Spinal cord (tissue), 9 donors: ENCODE measurements at regions not wholly inside any gene's neighbourhood (a gene's known extent, or its start where the extent isn't known, plus 50 kb on each side); places are given as distances from the start of the nearest gene placed in this dataset.
"Not testable (repeated sequence)": the region's sequence is repeated elsewhere in the genome, so short reads cannot be mapped to it uniquely, and the experiment has no call there.

Experiments
- DNase-seq, 6 donors: peaks; one replicate each; pipeline versions ENCODE4 v3.0.0 to v3.0.0-alpha.2; 2013 to 2015; ENCODE audit warnings: low spot score in 6 of 6, low read depth in 4 of 6
- H3K27ac ChIP-seq: one replicate; pipeline ENCODE4 v1.5.1; 2013; ENCODE audit warnings: low read depth, low read length, control low read depth
- H3K27me3 ChIP-seq: one replicate; pipeline ENCODE4 v1.6.1; 2013; ENCODE audit warnings: low read length; ENCODE audit not compliant: control insufficient read depth, insufficient read depth
- H3K36me3 ChIP-seq: one replicate; pipeline ENCODE4 v1.6.1; 2013; ENCODE audit warnings: low read length; ENCODE audit not compliant: control insufficient read depth, insufficient read depth
- H3K4me1 ChIP-seq: one replicate; pipeline ENCODE4 v1.6.1; 2013; ENCODE audit warnings: low read length; ENCODE audit not compliant: control insufficient read depth, insufficient read depth
- H3K4me3 ChIP-seq: one replicate; pipeline ENCODE4 v1.5.1; 2013; ENCODE audit warnings: low read depth, low read length, control low read depth
- H3K9me3 ChIP-seq: one replicate; pipeline ENCODE4 v1.6.1; 2013; ENCODE audit warnings: low read length; ENCODE audit not compliant: control insufficient read depth, insufficient read depth
- WGBS: methylation state at CpG from one replicate; pipeline ENCODE4 v1.1.5; 2013; ENCODE audit warnings: missing lambda C conversion rate; ENCODE audit not compliant: insufficient coverage; 5-methylcytosine and 5-hydroxymethylcytosine counted together
- donor health status: healthy.

GRCh38 chr4:102397056-102397455, 51.8 kb upstream of the SLC39A8 start:
- H3K36me3 ChIP-seq, H3K27me3 ChIP-seq, H3K4me1 ChIP-seq, H3K9me3 ChIP-seq, H3K27ac ChIP-seq, DNase-seq, H3K4me3 ChIP-seq: not testable (repeated sequence)
- WGBS: 100% methylated on average over 1 of the region's 5 CpGs

GRCh38 chr4:102399021-102399420, 53.7 kb upstream of the SLC39A8 start:
- Histone ChIP-seq H3K36me3 (no peaks in the 10 kb centered on the region), H3K27ac (no peak overlapping the region), H3K4me1 (no peaks in the 10 kb centered on the region), H3K27me3 (no peaks in the 10 kb centered on the region), H3K4me3 (no peak overlapping the region), H3K9me3 (no peaks in the 10 kb centered on the region)
- no peak for DNase-seq
- WGBS: 80% methylated on average over 1 of the region's 1 CpG

GRCh38 chr4:102400898-102401297, 55.6 kb upstream of the SLC39A8 start:
- Histone ChIP-seq H3K9me3 (no peaks in the 10 kb centered on the region), H3K36me3 (no peaks in the 10 kb centered on the region), H3K27ac (no peak overlapping the region), H3K4me1 (no peaks in the 10 kb centered on the region), H3K4me3 (no peak overlapping the region), H3K27me3 (no peaks in the 10 kb centered on the region)
- no CpG with 5 or more reads among the region's 4 CpGs for WGBS
- no peak for DNase-seq

GRCh38 chr4:102402223-102402622, 56.9 kb upstream of the SLC39A8 start:
- H3K27me3 ChIP-seq: no peaks in the 10 kb centered on the region
- no CpG with 5 or more reads among the region's 2 CpGs for WGBS
- H3K4me1 ChIP-seq: no peaks in the 10 kb centered on the region
- H3K9me3 ChIP-seq: no peaks in the 10 kb centered on the region
- no peak for DNase-seq
- H3K36me3 ChIP-seq: no peaks in the 10 kb centered on the region
- no peak overlapping the region for H3K4me3 ChIP-seq
- H3K27ac ChIP-seq: no peak overlapping the region

GRCh38 chr4:102403116-102403515, 57.8 kb upstream of the SLC39A8 start:
- Histone ChIP-seq H3K27ac (no peak overlapping the region), H3K27me3 (no peaks in the 10 kb centered on the region), H3K36me3 (no peaks in the 10 kb centered on the region), H3K9me3 (no peaks in the 10 kb centered on the region), H3K4me1 (no peaks in the 10 kb centered on the region), H3K4me3 (no peak overlapping the region)
- DNase-seq: no peak
- WGBS: no CpG with 5 or more reads among the region's 3 CpGs

- H3K4me1 ChIP-seq: no peaks in the 10 kb centered on the region
- H3K9me3 ChIP-seq: no peaks in the 10 kb centered on the region
- H3K36me3 ChIP-seq: no peaks in the 10 kb centered on the region
- H3K4me3 ChIP-seq: no peak overlapping the region
- WGBS: no CpG with 5 or more reads among the region's 1 CpG
- H3K27me3 ChIP-seq: no peaks in the 10 kb centered on the region
- H3K27ac ChIP-seq: no peak overlapping the region
- DNase-seq: peak in 5 of 6 donors; percentile 6 to 74 (median 21)
Observed at GRCh38 chr4:102404431-102404969, 59.2 kb upstream of the SLC39A8 start.

GRCh38 chr4:102405821-102406401, 60.6 kb upstream of the SLC39A8 start:
- Histone ChIP-seq H3K27me3 (no peaks in the 10 kb centered on the region), H3K4me3 (no peak overlapping the region), H3K36me3 (no peaks in the 10 kb centered on the region), H3K4me1 (no peaks in the 10 kb centered on the region), H3K9me3 (no peaks in the 10 kb centered on the region), H3K27ac (no peak overlapping the region)
- peak in 1 of 6 donors; percentile 50 for DNase-seq
- WGBS: no CpG with 5 or more reads among the region's 3 CpGs

GRCh38 chr4:102410884-102411283, 65.6 kb upstream of the SLC39A8 start:
- not testable (repeated sequence) for H3K9me3 ChIP-seq, H3K4me1 ChIP-seq, DNase-seq, H3K4me3 ChIP-seq, H3K27ac ChIP-seq, H3K36me3 ChIP-seq, H3K27me3 ChIP-seq
- no CpG with 5 or more reads among the region's 1 CpG for WGBS

GRCh38 chr4:102411408-102411807, 66.1 kb upstream of the SLC39A8 start:
- Histone ChIP-seq H3K4me3 (no peak overlapping the region), H3K27me3 (no peaks in the 10 kb centered on the region), H3K27ac (no peak overlapping the region), H3K4me1 (no peaks in the 10 kb centered on the region), H3K36me3 (no peaks in the 10 kb centered on the region), H3K9me3 (no peaks in the 10 kb centered on the region)
- WGBS: no CpG with 5 or more reads among the region's 1 CpG
- DNase-seq: no peak

GRCh38 chr4:102416765-102417164, 71.5 kb upstream of the SLC39A8 start:
- no peak for DNase-seq

More at GRCh38 chr4:102416765-102417164, 71.5 kb upstream of the SLC39A8 start:
- no peaks in the 10 kb centered on the region for H3K4me1 ChIP-seq
- H3K27ac ChIP-seq: no peak overlapping the region
- no peak overlapping the region for H3K4me3 ChIP-seq
- H3K9me3 ChIP-seq: no peaks in the 10 kb centered on the region
- H3K27me3 ChIP-seq: no peaks in the 10 kb centered on the region
- no peaks in the 10 kb centered on the region for H3K36me3 ChIP-seq
